NAMALWA (cell line): ENCODE measurements at regions not wholly inside any gene's neighbourhood (a gene's known extent, or its start where the extent isn't known, plus 50 kb on each side); places are given as distances from the start of the nearest gene placed in this dataset.

Source experiments
- DNase-seq: peaks from one replicate; pipeline ENCODE4 v3.0.0-alpha.2; 2015; ENCODE audit warnings: low spot score

GRCh38 chr6:141451511-141452353 lies 681.0 kb upstream of the GJE1 start:
- no peak for DNase-seq

GRCh38 chr6:141451181-141451510 lies 681.6 kb upstream of the GJE1 start:
- DNase-seq: no peak

DNA sequence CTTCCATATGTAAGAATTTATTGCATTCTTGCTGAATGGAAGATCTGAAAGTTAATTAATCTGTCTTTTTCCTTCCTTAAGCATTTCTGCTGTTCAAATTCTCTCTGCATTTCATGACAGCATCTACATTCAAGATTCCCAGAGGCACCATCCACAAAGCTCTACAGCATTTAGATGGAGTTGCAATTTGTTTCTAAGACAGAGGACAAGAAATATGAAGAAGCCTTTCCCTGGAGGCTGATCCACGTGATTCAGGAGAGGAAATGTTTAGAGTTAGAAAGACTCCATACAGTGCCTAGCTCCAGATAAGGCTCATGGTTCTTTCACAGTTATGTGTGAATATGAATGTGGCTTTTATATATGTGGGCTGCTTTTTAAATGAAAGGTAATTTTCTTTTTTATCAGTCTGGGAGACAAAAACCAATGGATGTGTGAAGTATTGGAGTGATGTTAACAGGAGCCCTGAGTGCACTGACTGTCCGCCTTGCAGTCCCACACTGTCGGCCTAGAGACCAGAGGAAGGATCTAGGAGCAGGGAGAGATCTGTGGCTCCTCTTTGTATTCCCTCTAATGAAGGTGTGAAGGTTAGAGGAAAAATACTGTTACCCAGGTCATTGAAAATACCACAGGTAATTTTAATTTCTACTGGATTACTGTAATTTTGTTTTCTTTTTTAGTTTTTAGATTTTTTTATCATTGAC lies 686.6 kb upstream of the GJE1 start:
- DNase-seq: no peak

GRCh38 chr6:141443668-141444289 lies 688.9 kb upstream of the GJE1 start:
- no peak for DNase-seq

- no peak for DNase-seq
Measured at GRCh38 chr6:141443032-141443431, 689.7 kb upstream of the GJE1 start.

GRCh38 chr6:141439513-141439912 lies 693.2 kb upstream of the GJE1 start:
- no peak for DNase-seq

DNA sequence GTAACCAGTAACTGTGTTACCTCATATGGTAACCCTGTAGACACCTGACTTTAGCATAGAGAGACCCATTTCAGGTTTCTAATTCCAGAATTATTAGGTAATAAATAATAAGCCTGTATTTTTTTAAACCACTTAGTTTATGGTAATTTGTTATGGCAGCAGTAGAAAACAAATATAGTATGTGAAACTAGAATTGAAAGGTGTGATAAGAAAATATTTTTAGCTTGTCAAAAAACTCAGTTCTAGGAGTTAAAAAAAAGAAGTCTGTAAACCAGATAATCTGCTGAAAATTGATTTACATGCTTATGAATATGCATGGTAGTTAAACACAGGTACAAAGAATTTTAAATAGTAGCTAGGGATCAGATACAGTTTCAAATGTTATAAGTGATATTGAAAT lies 695.0 kb upstream of the GJE1 start:
- no peak for DNase-seq

DNA sequence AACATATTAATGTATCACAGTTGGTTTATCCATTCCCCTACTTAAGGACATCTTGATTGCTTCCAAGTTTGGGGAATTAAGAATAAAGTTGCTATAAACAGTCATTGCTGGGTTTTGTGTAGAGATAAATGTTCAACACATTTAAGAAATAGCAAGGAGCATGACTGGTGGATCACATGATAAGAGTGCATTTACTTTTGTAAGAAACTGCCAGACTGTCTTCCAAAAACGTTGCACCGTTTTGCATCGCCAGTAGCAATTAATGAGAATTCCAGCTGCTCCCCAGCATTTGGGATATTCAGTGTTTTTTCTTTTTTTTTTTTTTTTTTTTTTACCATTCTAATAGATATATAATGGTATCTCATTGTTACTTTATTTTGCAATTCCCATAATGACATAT lies 695.7 kb upstream of the GJE1 start:
- no peak for DNase-seq

- DNase-seq: no peak
Measured at GRCh38 chr6:141426400-141426980, 706.2 kb upstream of the GJE1 start.

DNA sequence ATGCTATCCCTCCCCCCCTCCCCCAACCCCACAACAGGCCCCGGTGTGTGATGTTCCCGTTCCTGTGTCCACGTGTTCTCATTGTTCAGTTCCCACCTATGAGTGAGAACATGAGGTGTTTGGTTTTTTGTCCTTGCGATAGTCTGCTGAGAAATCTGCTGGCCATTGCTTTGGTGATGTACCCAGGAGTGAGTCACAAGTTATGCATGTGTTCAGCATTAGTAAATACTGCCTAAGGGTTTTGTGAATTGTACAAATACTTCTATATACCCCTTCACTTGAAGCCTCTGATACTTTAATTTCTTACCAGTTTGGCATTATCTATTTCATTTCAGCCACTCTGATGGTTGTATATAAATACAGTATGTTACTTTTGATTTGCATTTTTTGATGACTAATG lies 711.3 kb upstream of the GJE1 start:
- no peak for DNase-seq

DNA sequence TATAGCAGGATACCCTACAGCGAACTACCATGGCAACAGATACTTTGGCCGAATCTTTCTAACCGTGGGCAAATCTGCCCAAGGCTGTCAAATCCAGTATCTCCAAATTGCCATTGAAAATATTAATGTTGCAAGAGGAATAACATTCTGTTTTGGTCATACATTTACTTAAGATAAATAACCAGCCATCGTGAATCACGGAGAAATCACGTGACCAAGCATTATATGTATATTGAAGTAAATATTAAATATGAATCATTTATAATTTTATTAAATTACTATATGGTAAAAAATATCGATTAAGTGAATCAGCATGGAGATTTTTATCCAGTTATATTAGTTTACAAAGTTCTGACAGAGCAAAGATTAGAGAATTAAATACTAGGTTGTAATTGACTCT lies 714.6 kb upstream of the GJE1 start:
- DNase-seq: no peak

GRCh38 chr6:141415896-141416295 lies 716.8 kb upstream of the GJE1 start:
- DNase-seq: no peak

DNA sequence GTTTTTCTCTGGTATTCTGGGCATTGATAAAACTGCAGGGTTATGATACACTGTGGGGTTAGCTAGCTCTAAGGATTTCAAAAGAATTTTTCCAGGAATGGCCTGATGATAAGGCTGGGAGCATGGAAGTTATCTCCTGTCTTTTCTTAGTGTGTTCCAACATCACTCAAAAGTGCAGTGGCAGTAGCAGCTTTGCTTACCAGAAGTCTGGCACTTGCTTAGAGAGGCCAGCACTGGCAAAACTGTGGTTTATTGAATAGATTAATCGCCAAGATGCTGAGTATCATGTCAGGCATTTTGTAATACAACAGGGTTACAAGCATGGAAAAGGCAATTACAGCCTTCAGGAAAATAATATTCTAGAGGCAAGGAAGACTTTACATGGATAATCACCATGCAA lies 719.5 kb upstream of the GJE1 start:
- no peak for DNase-seq

DNA sequence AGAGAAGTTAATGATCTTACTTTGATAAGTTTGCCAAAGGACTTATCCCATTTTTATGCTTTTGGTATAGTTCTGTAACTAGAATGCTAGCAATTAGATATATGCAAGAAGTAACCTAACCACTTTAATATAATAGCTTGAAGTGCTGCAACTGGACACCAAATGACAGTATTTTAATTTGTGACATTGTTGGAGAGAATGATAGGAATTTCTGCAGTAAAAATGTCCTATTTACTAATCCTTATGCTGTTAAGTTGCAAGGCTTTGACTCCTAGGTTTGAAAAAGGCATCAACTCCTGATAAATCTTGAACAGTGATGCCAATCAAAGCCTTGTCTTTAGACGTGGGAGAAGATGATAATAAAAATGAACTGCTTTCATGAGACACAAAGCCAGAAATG lies 726.0 kb upstream of the GJE1 start:
- DNase-seq: no peak

- no peak for DNase-seq
Measured at GRCh38 chr6:141403827-141404226, 728.9 kb upstream of the GJE1 start.

DNA sequence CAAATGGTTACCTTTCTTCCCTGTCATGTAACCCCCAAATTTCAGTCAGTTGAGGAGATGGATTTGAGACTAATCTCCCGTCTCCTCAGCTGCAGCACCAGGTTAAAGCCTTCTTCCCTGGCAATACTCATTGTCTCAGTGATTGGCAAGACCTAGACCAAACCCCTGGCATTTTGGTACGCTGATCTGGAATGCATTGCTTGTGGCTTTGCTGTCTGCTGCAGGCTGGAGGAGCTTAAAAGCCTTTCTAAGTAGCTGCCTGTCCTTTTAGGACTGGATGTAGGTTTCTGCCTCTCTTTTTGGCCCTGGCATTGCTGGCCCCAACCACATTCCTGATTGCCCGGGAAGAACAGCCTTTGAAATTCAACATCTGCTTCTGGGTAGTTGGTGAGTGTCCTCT lies 729.6 kb upstream of the GJE1 start:
- no peak for DNase-seq

DNA sequence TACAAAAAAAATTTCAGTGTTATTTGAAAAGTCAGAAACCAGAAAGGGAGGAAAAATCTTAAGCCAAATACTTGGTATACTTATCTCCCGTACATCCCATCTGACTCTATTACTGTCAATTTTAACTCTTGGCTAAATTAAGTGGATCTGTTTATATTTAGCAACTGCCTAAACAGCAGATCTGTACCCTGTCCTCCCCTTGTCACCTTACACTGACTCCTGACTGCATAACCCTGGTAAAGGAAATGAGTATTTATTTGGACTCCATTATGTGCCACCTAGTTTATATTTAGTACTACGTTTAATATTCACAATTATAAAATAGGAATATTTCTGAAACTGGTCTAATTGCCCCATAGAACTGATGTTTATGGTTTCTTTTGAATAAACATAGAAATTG lies 730.2 kb upstream of the GJE1 start:
- no peak for DNase-seq

- no peak for DNase-seq
Measured at GRCh38 chr6:141401851-141402250, 730.9 kb upstream of the GJE1 start.

DNA sequence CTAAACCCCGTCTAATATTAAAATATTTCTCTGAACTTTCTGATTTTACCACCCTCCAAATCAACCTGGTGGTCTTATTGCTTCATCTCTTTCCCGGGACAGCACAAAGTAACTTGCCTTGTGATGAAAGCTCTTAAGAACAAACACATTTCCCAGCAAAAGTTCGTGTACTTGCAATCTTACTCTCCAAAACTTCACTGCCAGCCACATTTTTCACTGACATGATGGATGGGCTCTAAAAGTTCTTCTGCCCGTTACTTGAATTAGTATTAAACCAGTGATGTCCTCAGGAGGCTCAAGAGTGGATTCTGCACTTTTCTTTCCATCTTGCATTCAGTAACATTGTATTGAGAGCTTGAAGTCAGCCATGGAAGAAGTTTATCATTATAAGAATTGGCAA lies 731.6 kb upstream of the GJE1 start:
- no peak for DNase-seq

DNA sequence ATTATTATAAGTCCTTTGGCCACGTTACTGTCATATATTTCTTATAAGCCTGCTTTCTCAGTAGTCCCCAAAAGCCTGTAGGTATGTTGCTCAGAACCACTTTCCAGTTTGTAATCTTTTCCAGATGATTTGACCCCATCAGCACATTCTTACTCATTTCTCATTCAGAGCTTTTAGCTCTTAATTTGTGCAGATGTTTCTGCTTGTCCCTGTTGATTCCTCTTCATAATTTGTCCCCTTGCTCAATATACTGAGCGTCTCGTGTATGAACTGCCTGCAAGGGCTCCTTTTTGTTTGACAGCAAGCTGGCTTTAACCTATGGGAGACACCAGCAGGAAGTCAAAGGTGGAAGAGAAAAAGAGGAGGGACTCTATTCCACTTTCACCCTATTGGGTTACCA lies 733.8 kb upstream of the GJE1 start:
- DNase-seq: no peak

- DNase-seq: no peak
Measured at GRCh38 chr6:141395443-141396008, 737.2 kb upstream of the GJE1 start.

DNA sequence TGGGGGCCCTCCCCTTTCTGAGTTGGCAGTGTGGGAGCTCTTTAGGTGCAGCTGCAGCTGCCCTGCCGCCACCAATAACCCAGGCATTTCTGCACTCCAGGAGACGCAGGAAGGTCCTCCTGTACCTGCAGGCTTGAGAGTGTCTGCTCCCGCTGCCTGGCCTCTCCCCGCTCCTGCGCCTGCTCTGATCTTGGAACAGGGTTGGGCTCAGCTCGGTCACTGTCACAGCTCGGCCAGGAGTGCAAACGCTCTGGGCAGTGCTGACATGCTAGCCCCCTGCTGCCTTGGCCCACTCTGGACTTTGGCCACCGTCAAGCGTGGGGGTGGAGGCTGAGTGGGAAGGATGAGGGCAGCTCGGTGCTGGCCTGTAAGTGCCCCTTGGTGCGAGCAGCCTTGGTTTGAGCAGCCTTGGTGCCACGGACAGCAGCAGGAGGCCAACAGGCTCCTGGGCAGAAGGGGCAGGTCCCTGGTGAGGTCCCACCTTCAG lies 738.1 kb upstream of the GJE1 start:
- no peak for DNase-seq

- DNase-seq: no peak
Measured at GRCh38 chr6:141394125-141394536, 738.6 kb upstream of the GJE1 start.
